NCI-H748 (cell line): ENCODE measurements at regions not wholly inside any gene's neighbourhood (a gene's known extent, or its start where the extent isn't known, plus 50 kb on each side); places are given as distances from the start of the nearest gene placed in this dataset.

Experiments
- DNase-seq: peaks from one replicate; lab custom pipeline; 2025; ENCODE audit not compliant: unreplicated experiment; lab: John Stamatoyannopoulos, UW

- DNase-seq: no peak
Measured at GRCh38 chr14:85479306-85479705, 50.6 kb upstream of the FLRT2 start.

GRCh38 chr14:85479771-85480170 is 50.2 kb upstream of the FLRT2 start:
- DNase-seq: no peak
